ENCODE measurements at regions not wholly inside any gene's neighbourhood (a gene's known extent, or its start where the extent isn't known, plus 50 kb on each side); places are given as distances from the start of the nearest gene placed in this dataset.

GRCh38 chr12:105775343-105775742 lies 363.4 kb downstream of the NUAK1 start:
- H3K4me2 ChIP-seq (ENCODE audit: low read length), result no peak overlapping the region
- H3K9ac ChIP-seq, result no peak overlapping the region
- H3K27me3 ChIP-seq (ENCODE audit: control insufficient read depth, insufficient read depth, low read length), result no peaks in the 10 kb centered on the region
- H3K9me3 ChIP-seq (ENCODE audit: control insufficient read depth, low read length), result no peaks in the 10 kb centered on the region
- TF ChIP-seq CTCF (IDR thresholded peaks at IDR 0.05), result no peak
- H3K27ac ChIP-seq, result no peak overlapping the region
- no peak overlapping the region for H3K4me3 ChIP-seq (ENCODE audit: low read depth, low read length)
- H2AFZ ChIP-seq, result no peak overlapping the region
- no peaks in the 10 kb centered on the region for H3K4me1 ChIP-seq
- no peaks in the 10 kb centered on the region for H3K36me3 ChIP-seq (ENCODE audit: control insufficient read depth, insufficient read depth, low read length)
- no peaks in the 10 kb centered on the region for H3K79me2 ChIP-seq

GRCh38 chr12:105783983-105784947 lies 354.5 kb downstream of the NUAK1 start:
- Histone ChIP-seq H3K27ac (no peak overlapping the region), H3K27me3 (ENCODE audit: control insufficient read depth, insufficient read depth, low read length) (no peaks in the 10 kb centered on the region), H3K9ac (no peak overlapping the region), H3K36me3 (ENCODE audit: control insufficient read depth, insufficient read depth, low read length) (no peaks in the 10 kb centered on the region), H3K4me1 (no peaks in the 10 kb centered on the region), H3K4me2 (ENCODE audit: low read length) (no peak overlapping the region), H2AFZ (no peak overlapping the region), H3K4me3 (ENCODE audit: low read depth, low read length) (no peak overlapping the region), H3K79me2 (no peaks in the 10 kb centered on the region), H3K9me3 (ENCODE audit: control insufficient read depth, low read length) (no peaks in the 10 kb centered on the region)
- no peak for TF ChIP-seq CTCF (IDR thresholded peaks at IDR 0.05)

- Histone ChIP-seq H3K9me3 (ENCODE audit: control insufficient read depth, low read length) (no peaks in the 10 kb centered on the region), H3K36me3 (ENCODE audit: control insufficient read depth, insufficient read depth, low read length) (no peaks in the 10 kb centered on the region), H3K4me1 (no peaks in the 10 kb centered on the region), H2AFZ (no peak overlapping the region), H3K27ac (no peak overlapping the region), H3K4me2 (ENCODE audit: low read length) (no peak overlapping the region), H3K4me3 (ENCODE audit: low read depth, low read length) (no peak overlapping the region), H3K9ac (no peak overlapping the region), H3K79me2 (no peaks in the 10 kb centered on the region), H3K27me3 (ENCODE audit: control insufficient read depth, insufficient read depth, low read length) (no peaks in the 10 kb centered on the region)
- TF ChIP-seq CTCF (IDR thresholded peaks at IDR 0.05), result no peak
These were observed 345.3 kb downstream of the NUAK1 start for GRCh38 chr12:105793421-105793820.

- TF ChIP-seq CTCF (IDR thresholded peaks at IDR 0.05), result no peak
- no peaks in the 10 kb centered on the region for H3K9me3 ChIP-seq (ENCODE audit: control insufficient read depth, low read length)
These were observed 340.4 kb downstream of the NUAK1 start for GRCh38 chr12:105798256-105798845.

More at GRCh38 chr12:105798256-105798845, 340.4 kb downstream of the NUAK1 start:
- Histone ChIP-seq H3K4me3 (ENCODE audit: low read depth, low read length) (no peak overlapping the region), H3K36me3 (ENCODE audit: control insufficient read depth, insufficient read depth, low read length) (no peaks in the 10 kb centered on the region), H3K27ac (no peak overlapping the region), H3K4me2 (ENCODE audit: low read length) (no peak overlapping the region), H3K9ac (no peak overlapping the region), H2AFZ (no peak overlapping the region), H3K27me3 (ENCODE audit: control insufficient read depth, insufficient read depth, low read length) (no peaks in the 10 kb centered on the region), H3K79me2 (no peaks in the 10 kb centered on the region), H3K4me1 (no peaks in the 10 kb centered on the region)
